ENCODE measurements at regions not wholly inside any gene's neighbourhood (a gene's known extent, or its start where the extent isn't known, plus 50 kb on each side); places are given as distances from the start of the nearest gene placed in this dataset.
"Not testable (repeated sequence)": the region's sequence is repeated elsewhere in the genome, so short reads cannot be mapped to it uniquely, and the experiment has no call there.

- DNase-seq (ENCODE audit: low read depth): no peak
Measured at GRCh38 chr2:180927030-180927686, 53.2 kb upstream of the UBE2E3 start.

GRCh38 chr2:180925700-180926099 is 54.7 kb upstream of the UBE2E3 start:
- no peak for DNase-seq (ENCODE audit: low read depth)

- no peak for DNase-seq (ENCODE audit: low read depth)
Measured at GRCh38 chr2:180924063-180924462, 56.3 kb upstream of the UBE2E3 start.

DNA sequence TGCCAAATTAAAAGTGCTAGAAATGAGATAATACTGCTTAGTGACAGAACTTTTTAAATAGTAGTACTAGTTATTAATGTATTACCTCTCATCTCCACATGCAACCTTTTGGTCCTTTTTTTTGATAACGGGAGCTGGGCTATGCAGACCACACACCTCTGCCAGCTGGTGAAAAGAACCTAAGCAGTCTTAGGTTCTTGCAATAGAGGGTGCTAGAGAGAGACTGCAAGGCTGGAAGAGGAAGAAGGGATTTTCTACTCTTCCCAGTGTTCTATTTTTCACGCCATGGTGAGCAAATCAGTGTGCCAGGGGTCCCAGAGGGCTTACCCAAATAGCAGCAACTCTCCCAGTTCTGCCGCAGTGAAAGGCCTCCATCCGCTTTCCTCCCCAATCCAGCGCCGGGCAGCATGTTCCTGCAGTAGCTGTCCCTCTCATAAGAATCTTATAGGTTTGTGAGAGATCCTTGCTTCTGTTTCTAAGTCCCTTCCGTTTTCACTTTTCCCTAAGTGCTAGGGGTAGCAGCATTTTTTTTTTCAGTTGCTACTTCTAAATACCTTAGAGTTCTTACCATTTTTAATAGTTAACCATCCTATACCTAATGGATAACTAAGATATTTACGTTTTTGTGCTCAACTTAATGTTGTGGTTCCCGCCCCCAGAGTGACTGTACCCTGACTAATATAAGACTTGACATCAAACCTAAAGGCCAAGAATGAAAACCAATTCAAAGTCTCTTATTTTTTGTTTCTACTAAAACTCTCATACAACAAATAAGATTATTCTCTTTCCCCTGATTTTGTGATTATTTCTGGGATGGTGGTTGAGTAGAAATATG is 69.4 kb upstream of the UBE2E3 start:
- DNase-seq (ENCODE audit: low read depth): no peak

DNA sequence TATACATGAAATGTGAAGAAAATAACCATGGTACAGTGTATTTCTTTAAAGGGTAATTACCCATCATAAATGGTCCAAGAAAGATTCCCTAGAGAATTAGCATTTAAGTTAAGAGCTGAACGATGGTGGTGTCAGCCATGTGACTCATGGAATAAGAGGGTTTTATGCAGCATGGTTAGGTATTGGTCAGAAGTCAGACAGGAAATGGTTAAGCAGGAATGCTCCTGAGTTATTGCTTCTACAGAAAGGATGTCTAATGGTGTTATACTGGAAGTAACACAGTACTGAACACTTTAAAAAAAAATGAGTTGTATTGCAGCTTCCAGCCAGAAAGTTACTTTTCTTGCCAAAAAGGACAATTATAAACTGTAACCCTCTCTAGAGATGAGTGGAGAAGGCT is 72.7 kb upstream of the UBE2E3 start:
- DNase-seq (ENCODE audit: low read depth): peak; percentile 55

DNA sequence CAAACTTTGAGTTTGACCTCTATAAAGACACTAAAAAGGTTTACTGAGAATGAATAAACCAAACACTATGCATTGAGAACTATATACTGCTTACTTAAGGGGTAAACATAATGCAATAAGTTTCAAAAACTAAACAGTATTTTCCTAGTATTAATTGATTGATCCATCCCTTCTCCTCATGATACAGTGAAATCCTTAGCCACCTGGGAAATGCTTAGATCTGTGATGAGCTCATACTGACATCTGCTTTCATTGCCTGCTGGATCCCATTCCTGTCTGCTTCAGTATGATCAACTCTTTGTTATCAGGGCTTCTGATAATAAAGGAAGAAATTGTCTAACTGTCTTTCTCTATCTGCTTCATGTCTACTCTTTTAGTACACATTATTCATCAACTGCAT is 74.9 kb upstream of the UBE2E3 start:
- DNase-seq (ENCODE audit: low read depth): peak; percentile 20

DNA sequence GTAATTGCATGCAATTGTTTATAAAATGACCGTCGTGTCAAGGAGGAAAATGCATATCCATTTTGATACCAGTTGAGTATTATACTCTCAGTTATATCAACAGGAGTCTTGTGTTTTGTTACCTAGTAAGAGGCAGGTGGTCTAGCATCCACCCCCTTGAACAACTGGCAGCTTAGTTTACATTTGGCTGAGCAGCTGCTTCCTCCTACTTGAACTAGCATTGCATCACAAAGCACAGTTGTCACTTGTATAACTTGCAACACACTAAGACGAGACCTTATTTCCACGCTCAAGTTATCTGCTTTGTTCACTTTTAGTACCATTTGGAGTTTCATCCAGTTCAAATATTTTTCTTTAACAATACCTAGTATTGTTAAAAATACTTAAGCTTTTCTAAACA is 75.4 kb upstream of the UBE2E3 start:
- no peak for DNase-seq (ENCODE audit: low read depth)

DNA sequence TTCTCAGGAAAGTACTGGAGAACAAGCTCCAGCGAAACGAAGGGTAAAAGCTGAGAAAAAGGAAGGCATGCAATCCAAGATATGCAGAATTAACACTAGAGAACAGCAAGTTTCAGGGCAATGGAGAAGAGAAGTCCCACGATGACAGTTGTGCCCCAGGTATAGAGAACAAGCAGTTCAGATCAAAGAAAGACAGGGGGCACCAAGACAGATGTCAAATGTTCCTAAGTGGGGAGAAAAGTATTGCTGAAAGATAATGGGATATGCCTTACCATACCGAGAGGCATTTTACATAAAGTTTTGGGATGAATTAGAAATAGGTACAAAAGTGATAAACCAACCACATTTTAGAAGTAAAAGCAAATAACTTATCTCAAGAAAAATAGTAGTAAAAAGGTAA is 79.1 kb upstream of the UBE2E3 start:
- DNase-seq (ENCODE audit: low read depth): no peak

- DNase-seq (ENCODE audit: low read depth): no peak
Measured at GRCh38 chr2:180893752-180894151, 86.7 kb upstream of the UBE2E3 start.

GRCh38 chr2:180892091-180892490 is 88.3 kb upstream of the UBE2E3 start:
- peak; percentile 14 for DNase-seq (ENCODE audit: low read depth)

DNA sequence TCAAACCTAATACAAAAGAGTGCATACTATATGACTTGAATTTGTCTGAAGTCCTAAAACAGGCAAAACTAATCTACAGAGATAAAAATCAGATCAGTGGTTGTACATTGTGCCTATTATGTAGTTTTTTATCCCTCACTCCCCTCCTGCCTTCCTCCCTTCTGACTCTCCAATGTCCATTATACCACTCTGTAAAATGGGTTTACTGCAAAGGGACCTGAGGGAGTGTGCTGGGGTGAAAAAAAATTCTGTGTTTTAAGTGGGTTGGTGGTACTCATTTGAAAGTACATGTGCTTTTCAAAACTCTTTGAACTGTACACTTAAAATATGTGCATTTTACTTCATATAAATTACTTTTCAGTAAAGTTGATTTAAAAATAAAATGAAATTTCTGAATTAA is 89.0 kb upstream of the UBE2E3 start:
- DNase-seq (ENCODE audit: low read depth): no peak

- peak; percentile 15 for DNase-seq (ENCODE audit: low read depth)
Measured at GRCh38 chr2:180890781-180891180, 89.6 kb upstream of the UBE2E3 start.

- no peak for DNase-seq (ENCODE audit: low read depth)
Measured at GRCh38 chr2:180882959-180883358, 97.4 kb upstream of the UBE2E3 start.

DNA sequence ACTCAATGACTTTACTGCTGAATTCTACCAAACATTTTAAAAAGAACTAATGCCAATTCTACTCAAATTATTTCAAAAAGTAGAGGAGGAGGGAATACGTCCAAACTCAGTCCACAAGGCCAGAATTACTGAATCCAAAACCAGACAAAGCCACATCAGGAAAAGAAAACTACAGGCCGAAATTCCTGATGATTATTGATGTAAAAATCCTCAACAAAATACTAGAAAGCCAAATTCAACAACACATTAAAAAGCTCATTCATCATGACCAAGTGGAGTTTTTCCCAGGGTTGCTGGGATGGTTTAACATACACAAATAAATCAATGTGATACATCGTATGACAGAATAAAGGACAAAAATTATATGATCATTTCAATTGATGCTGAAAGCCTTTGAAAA is 103.9 kb upstream of the UBE2E3 start:
- no peak for DNase-seq (ENCODE audit: low read depth)

DNA sequence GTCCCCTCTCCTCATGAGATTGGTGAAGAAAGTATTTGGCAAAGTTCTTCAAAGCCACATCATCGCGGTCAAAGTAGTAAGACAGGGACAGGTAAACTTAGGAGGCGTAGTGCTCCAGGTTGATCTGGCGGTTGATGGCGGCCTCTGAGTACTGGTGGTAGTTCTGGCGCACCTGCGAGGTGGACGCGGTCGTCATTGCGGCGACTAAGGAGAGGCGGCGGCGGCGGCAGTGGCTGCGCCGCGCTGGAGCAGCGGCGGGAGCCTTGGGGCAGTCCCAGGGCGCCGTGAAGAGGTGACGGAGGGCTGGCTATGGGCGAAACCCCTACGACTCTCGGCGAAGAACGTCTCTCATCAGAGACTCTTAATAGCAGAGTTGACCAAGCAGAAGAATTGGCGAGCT is 107.2 kb upstream of the UBE2E3 start:
- no peak for DNase-seq (ENCODE audit: low read depth)

- DNase-seq (ENCODE audit: low read depth): not testable (repeated sequence)
Measured at GRCh38 chr2:180872781-180873180, 107.6 kb upstream of the UBE2E3 start.

DNA sequence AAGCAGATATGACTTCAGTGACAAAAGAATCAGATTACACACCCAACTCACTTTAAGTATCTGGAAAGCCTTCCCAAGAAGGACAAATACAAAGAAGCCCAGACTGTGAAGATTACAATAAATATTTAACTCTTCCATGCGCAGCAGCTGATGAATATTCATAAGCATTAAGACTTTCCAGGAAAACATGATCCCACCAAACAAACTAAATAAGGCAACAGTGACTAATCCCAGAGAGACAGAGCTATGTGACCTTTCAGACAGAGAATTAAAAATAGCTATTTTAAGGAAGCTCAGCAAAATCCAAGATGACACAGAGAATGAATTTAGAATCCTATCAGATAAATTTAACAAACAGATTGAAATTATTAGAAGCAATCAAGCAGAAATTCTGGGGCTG is 108.2 kb upstream of the UBE2E3 start:
- DNase-seq (ENCODE audit: low read depth): no peak

DNA sequence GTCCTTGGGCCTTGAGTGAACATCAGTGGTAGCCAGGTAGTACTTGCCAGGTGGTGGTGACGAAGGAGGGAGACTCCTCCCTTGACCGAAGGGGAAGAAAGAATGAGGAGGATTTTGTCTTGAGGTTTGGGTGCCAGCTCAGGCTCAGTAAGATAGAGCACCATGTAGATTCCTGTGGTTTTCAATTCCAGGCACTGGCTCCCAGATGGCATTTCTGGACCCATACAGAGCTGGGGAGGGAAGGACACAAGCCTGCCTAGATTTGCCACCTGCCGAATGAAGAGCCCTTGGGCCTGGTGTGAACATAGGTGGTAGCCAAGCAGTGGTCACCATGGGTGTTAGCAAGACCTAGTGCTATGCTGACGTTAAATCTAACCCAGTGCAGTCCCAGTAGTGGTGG is 108.8 kb upstream of the UBE2E3 start:
- DNase-seq (ENCODE audit: low read depth): no peak

DNA sequence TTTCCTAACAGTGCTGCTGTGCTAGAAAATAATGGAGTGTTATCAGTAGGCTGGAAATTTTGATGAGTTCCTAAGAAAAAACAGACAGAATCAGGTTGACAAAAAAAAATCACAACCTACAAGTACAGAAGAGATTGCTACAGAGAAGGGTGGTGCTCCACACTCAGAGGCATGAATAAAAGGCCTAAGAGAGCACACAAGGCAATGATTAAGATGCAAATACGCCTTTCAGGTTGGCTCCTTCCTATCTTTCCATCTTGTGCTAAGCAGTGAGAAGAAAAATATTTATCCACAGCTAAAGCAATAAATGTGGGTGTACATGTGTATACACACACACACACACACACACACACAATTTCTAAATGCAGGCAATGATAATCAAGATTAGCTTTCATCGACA is 130.6 kb upstream of the UBE2E3 start:
- no peak for DNase-seq (ENCODE audit: low read depth)

DNA sequence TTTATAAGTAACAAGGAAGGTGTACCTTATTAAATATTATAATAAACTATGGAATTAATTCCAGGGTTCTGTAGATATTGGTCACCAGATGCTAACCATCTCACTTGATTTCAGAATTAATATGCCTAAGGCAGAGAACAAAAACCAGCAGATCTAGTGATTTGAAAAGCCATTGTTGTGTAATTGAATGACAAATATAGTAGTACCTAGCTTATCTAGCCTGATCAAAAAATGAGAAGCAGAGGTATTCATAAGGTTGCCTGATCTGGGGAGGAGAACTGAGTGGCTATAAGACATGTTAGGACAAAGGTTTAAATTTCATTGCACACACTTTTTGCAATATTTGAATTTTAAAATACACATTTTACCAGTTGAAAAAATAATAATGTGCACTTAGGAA is 132.0 kb upstream of the UBE2E3 start:
- DNase-seq (ENCODE audit: low read depth): no peak

DNA sequence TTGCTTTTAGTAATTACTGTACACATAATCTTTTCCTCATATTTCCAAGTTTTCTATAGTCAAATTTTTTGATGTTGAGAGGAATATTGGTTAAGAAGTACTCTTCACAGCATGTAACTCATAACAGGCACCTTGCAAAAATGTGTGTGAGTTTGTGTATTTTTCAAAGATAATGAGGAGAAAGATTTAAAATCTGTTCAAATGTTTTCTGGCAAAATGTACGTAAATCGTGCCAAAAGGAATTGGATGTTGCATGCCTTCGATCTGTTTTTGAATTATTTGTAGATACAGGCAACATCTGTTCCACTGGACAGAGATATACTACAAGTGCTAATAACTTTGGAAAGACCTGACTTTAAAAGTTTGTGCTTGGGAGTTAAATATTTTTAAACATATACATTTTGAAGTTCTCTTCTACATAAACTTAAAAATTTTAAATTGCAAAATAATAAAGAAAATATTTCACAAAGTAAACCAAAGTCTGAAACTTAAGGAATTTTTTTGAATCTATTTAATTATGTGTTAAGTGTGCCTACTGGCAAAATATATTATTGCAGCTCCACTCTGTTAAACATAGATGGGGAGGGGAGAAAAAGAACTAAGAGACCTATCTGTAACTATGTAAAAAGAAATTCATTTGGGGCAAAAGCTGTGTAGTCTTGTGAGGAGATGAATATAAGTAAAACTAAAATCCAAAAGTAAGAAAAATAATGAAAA is 133.5 kb upstream of the UBE2E3 start:
- DNase-seq (ENCODE audit: low read depth): no peak

- no peak for DNase-seq (ENCODE audit: low read depth)
Measured at GRCh38 chr2:180842461-180842860, 137.9 kb upstream of the UBE2E3 start.

DNA sequence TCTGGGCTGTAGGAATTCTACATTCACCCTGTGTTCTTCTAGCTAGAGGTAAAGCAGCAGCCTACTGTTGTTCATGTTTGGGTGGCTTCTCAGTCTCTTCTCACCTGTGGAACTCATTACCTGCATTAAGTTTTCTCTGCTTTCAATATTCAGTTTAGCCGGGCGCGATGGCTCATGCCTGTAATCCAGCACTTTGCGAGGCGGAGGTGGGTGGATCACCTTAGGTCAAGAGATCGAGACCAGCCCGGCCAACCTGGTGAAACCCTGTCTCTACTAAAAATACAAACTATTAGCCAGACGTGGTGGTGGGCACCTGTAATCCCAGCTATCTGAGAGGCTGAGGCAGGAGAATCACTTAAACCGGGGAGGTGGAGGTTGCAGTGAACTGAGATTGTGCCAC is 139.8 kb upstream of the UBE2E3 start:
- DNase-seq (ENCODE audit: low read depth): no peak
